Stimulated activated CD8-positive, alpha-beta memory T cell treated with anti-CD3 and anti-CD28 coated beads, Interleukin-12 subunit alpha, Interleukin-12 subunit beta, amount 100 ng/mL, for 1 hour (primary cell): ENCODE measurements at regions not wholly inside any gene's neighbourhood (a gene's known extent, or its start where the extent isn't known, plus 50 kb on each side); places are given as distances from the start of the nearest gene placed in this dataset.

Experiments used
- DNase-seq: peaks from one replicate; pipeline ENCODE4 v3.0.0-alpha.2; 2020; ENCODE audit warnings: low read depth

GRCh38 chr5:167485061-167485774 lies 806.2 kb upstream of the WWC1 start:
- DNase-seq: no peak

GRCh38 chr5:167488371-167488770 lies 803.1 kb upstream of the WWC1 start:
- DNase-seq: no peak

- no peak for DNase-seq
Observed at GRCh38 chr5:167489202-167489601, 802.2 kb upstream of the WWC1 start.

- DNase-seq: no peak
Observed at GRCh38 chr5:167503926-167504720, 787.3 kb upstream of the WWC1 start.

GRCh38 chr5:167507463-167508233 lies 783.8 kb upstream of the WWC1 start:
- no peak for DNase-seq

- no peak for DNase-seq
Observed at GRCh38 chr5:167509076-167509475, 782.4 kb upstream of the WWC1 start.

- no peak for DNase-seq
Observed at GRCh38 chr5:167511276-167511675, 780.2 kb upstream of the WWC1 start.

GRCh38 chr5:167512111-167512510 lies 779.3 kb upstream of the WWC1 start:
- DNase-seq: no peak

- no peak for DNase-seq
Observed at GRCh38 chr5:167513381-167513780, 778.1 kb upstream of the WWC1 start.

GRCh38 chr5:167514461-167514860 lies 777.0 kb upstream of the WWC1 start:
- no peak for DNase-seq

GRCh38 chr5:167525004-167525403 lies 766.4 kb upstream of the WWC1 start:
- no peak for DNase-seq

GRCh38 chr5:167528651-167529050 lies 762.8 kb upstream of the WWC1 start:
- no peak for DNase-seq

GRCh38 chr5:167530548-167530947 lies 760.9 kb upstream of the WWC1 start:
- DNase-seq: no peak

- no peak for DNase-seq
Observed at GRCh38 chr5:167533814-167534795, 757.3 kb upstream of the WWC1 start.

GRCh38 chr5:167539747-167540146 lies 751.7 kb upstream of the WWC1 start:
- no peak for DNase-seq

- no peak for DNase-seq
Observed at GRCh38 chr5:167546270-167546669, 745.2 kb upstream of the WWC1 start.

- no peak for DNase-seq
Observed at GRCh38 chr5:167552356-167552755, 739.1 kb upstream of the WWC1 start.

- DNase-seq: no peak
Observed at GRCh38 chr5:167553511-167553910, 737.9 kb upstream of the WWC1 start.

- no peak for DNase-seq
Observed at GRCh38 chr5:167554564-167555290, 736.7 kb upstream of the WWC1 start.

- DNase-seq: no peak
Observed at GRCh38 chr5:167555565-167556166, 735.8 kb upstream of the WWC1 start.
